Adrenal gland (tissue), 5 donors: ENCODE measurements at regions not wholly inside any gene's neighbourhood (a gene's known extent, or its start where the extent isn't known, plus 50 kb on each side); places are given as distances from the start of the nearest gene placed in this dataset.

Experiments used
- CTCF ChIP-seq, 6 experiments: fragments of 450-650 bp in 4 of 6; fragments of 200-600 bp in 2 of 6; sonication (generic) in 1 of 6; IDR thresholded peaks; 1 replicate in 5 of 6; 2 replicates in 1 of 6; pipeline versions ENCODE4 v1.5.1 to v1.8.0; 2016 to 2021; ENCODE audit warnings: antibody characterized with exemption in 6 of 6, mild to moderate bottlenecking in 2 of 6, moderate library complexity in 1 of 6
- POLR2A ChIP-seq, 2 donors: fragments of 450-650 bp; IDR thresholded peaks; one replicate each; pipeline ENCODE4 v1.6.1; 2017; ENCODE audit warnings: antibody characterized with exemption in 2 of 2, mild to moderate bottlenecking in 2 of 2, moderate library complexity in 1 of 2
- donor health status: DM: no; HTN: no; CAD: no.

GRCh38 chr6:44537306-44538049, 150.0 kb downstream of the CDC5L start:
- TF ChIP-seq CTCF (IDR thresholded peaks at IDR 0.05) (no peak), POLR2A (IDR thresholded peaks at IDR 0.05) (no peak)
